HepG2 (cell line): ENCODE measurements at regions not wholly inside any gene's neighbourhood (a gene's known extent, or its start where the extent isn't known, plus 50 kb on each side); places are given as distances from the start of the nearest gene placed in this dataset.
A peak's percentile ranks its signal among the peaks of the same experiment; 100 is the strongest.

Experiments
- AHDC1 ChIP-seq: sonication (generic); formaldehyde crosslinking; IDR thresholded peaks from 2 replicates; pipeline ENCODE4 v1.5.1; 2020; ENCODE audit warnings: mild to moderate bottlenecking, missing genetic modification reagents, borderline replicate concordance
- CAMTA2 ChIP-seq: sonication (generic); formaldehyde crosslinking; IDR thresholded peaks from 2 replicates; pipeline ENCODE4 v1.4.0; 2020; ENCODE audit warnings: mild to moderate bottlenecking, missing genetic modification reagents, borderline replicate concordance
- HOMEZ ChIP-seq: IDR thresholded peaks from 2 replicates; pipeline ENCODE4 v1.6.1; 2016; ENCODE audit warnings: low read depth
- SAP130 ChIP-seq: IDR thresholded peaks from 2 replicates; pipeline ENCODE4 v1.6.1; 2016; ENCODE audit warnings: low read depth
- SETDB1 ChIP-seq: sonication (generic); formaldehyde crosslinking; IDR thresholded peaks from 2 replicates; pipeline ENCODE4 v1.5.1; 2020; ENCODE audit warnings: missing genetic modification reagents, mild to moderate bottlenecking, borderline replicate concordance
- SOX6 ChIP-seq, 2 experiments: fragments of 450-650 bp in 1 of 2; sonication (generic) in 1 of 2; formaldehyde crosslinking in 1 of 2; IDR thresholded peaks; 2 replicates each; pipeline versions ENCODE4 v1.4.0 to v1.6.1; 2017 to 2020; ENCODE audit warnings: antibody characterized with exemption in 1 of 2, mild to moderate bottlenecking in 1 of 2, missing genetic modification reagents in 1 of 2
- ZNF12 ChIP-seq: sonication (generic); formaldehyde crosslinking; IDR thresholded peaks from 2 replicates; pipeline ENCODE4 v1.5.0; 2020; ENCODE audit warnings: missing genetic modification reagents
- ZNF3 ChIP-seq: IDR thresholded peaks from 2 replicates; pipeline ENCODE4 v1.7.0; 2017; ENCODE audit warnings: inconsistent platforms
- ZNF75D ChIP-seq: sonication (generic); formaldehyde crosslinking; IDR thresholded peaks from 2 replicates; pipeline ENCODE4 v1.8.1; 2023; ENCODE audit warnings: missing genetic modification reagents, mild to moderate bottlenecking, borderline replicate concordance

- TF ChIP-seq ZNF12 (CRISPR knock-in tag) (0 out of 2 replicates have a peak, but pooled peaks have one; percentile 46), SAP130 (CRISPR knock-in tag) (0 out of 2 replicates have a peak, but pooled peaks have one; percentile 11), ZNF75D (CRISPR knock-in tag) (no peak), CAMTA2 (no peak), SOX6 (IDR thresholded peaks at IDR 0.05) (no peak), SOX6 (CRISPR knock-in tag; IDR thresholded peaks at IDR 0.05) (peak; percentile 89), HOMEZ (CRISPR knock-in tag) (peak; percentile 84), AHDC1 (CRISPR knock-in tag) (peak; percentile 37; the same call in 1 of the 2 replicates), ZNF3 (CRISPR knock-in tag) (no peak), SETDB1 (CRISPR knock-in tag) (no peak)
These were observed 928.5 kb upstream of the ROBO1 start (continued) for GRCh38 chr3:80696280-80696679.
